Uterus (tissue), 2 donors: ENCODE measurements at regions not wholly inside any gene's neighbourhood (a gene's known extent, or its start where the extent isn't known, plus 50 kb on each side); places are given as distances from the start of the nearest gene placed in this dataset.

Experiments used
- CTCF ChIP-seq, 4 experiments: fragments of 200-600 bp in 2 of 4; fragments of 450-650 bp in 2 of 4; sonication (generic) in 2 of 4; IDR thresholded peaks; one replicate each; pipeline ENCODE4 v1.5.1; 2016 to 2019; ENCODE audit warnings: antibody characterized with exemption in 4 of 4, mild to moderate bottlenecking in 2 of 4, moderate library complexity in 1 of 4
- POLR2A ChIP-seq, 2 donors: fragments of 450-650 bp; IDR thresholded peaks; one replicate each; pipeline ENCODE4 v1.6.1; 2016; ENCODE audit warnings: antibody characterized with exemption in 2 of 2, mild to moderate bottlenecking in 1 of 2, moderate library complexity in 1 of 2

- TF ChIP-seq CTCF (IDR thresholded peaks at IDR 0.05) = no peak
- TF ChIP-seq POLR2A (IDR thresholded peaks at IDR 0.05) = no peak
Measured at GRCh38 chr16:80056324-80056723, 455.8 kb upstream of the MAF start.
